GM12801 (cell line): ENCODE measurements at regions not wholly inside any gene's neighbourhood (a gene's known extent, or its start where the extent isn't known, plus 50 kb on each side); places are given as distances from the start of the nearest gene placed in this dataset.

ENCODE experiments used
- CTCF ChIP-seq: IDR thresholded peaks from one replicate; pipeline ENCODE4 v1.5.1; 2011; ENCODE audit warnings: control low read depth; ENCODE audit not compliant: insufficient read length; ENCODE audit errors: extremely low read depth

GRCh38 chr5:71914281-71914680, 193.0 kb upstream of the MAP1B start:
- no peak for TF ChIP-seq CTCF

- no peak for TF ChIP-seq CTCF
These were observed 184.6 kb upstream of the MAP1B start for GRCh38 chr5:71922584-71923106.

- no peak for TF ChIP-seq CTCF
These were observed 183.5 kb upstream of the MAP1B start for GRCh38 chr5:71923755-71924154.

- TF ChIP-seq CTCF = no peak
These were observed 182.9 kb upstream of the MAP1B start for GRCh38 chr5:71924325-71924724.

GRCh38 chr5:71924980-71925379, 182.3 kb upstream of the MAP1B start:
- TF ChIP-seq CTCF = no peak

GRCh38 chr5:71925608-71926091, 181.6 kb upstream of the MAP1B start:
- TF ChIP-seq CTCF = no peak

GRCh38 chr5:71929003-71929402, 178.3 kb upstream of the MAP1B start:
- TF ChIP-seq CTCF = no peak

- no peak for TF ChIP-seq CTCF
These were observed 175.1 kb upstream of the MAP1B start for GRCh38 chr5:71932131-71932654.
